ENCODE measurements at regions not wholly inside any gene's neighbourhood (a gene's known extent, or its start where the extent isn't known, plus 50 kb on each side); places are given as distances from the start of the nearest gene placed in this dataset.

DNA sequence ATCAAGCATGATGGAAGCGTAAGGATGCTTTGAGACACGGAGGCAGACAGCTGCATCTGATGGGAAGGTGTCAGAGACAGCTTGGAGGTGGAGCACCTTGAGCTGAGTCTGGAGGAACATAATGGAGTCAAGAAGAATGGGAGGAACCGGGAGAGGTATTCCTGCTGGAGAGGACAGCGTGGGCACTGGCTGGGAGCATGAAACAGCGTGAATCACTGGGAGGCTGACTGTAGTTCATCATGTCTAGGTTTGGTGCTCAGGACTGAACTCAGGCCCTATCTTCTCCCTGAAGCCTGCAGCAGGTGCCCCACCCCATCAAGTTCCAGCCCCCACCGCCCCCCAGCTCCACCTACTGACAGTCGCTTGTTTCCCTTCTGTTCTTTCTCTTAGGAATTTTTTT is 98.6 kb downstream of the TMEM17 start:
- TF ChIP-seq, protein P1, sequence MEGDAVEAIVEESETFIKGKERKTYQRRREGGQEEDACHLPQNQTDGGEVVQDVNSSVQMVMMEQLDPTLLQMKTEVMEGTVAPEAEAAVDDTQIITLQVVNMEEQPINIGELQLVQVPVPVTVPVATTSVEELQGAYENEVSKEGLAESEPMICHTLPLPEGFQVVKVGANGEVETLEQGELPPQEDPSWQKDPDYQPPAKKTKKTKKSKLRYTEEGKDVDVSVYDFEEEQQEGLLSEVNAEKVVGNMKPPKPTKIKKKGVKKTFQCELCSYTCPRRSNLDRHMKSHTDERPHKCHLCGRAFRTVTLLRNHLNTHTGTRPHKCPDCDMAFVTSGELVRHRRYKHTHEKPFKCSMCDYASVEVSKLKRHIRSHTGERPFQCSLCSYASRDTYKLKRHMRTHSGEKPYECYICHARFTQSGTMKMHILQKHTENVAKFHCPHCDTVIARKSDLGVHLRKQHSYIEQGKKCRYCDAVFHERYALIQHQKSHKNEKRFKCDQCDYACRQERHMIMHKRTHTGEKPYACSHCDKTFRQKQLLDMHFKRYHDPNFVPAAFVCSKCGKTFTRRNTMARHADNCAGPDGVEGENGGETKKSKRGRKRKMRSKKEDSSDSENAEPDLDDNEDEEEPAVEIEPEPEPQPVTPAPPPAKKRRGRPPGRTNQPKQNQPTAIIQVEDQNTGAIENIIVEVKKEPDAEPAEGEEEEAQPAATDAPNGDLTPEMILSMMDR (IDR thresholded peaks at IDR 0.05; ENCODE audit: low read depth, low read length, missing input control): no peak
- TF ChIP-seq TAF1 (conservative IDR thresholded peaks at IDR 0.05) (no peak), GABPA (IDR thresholded peaks at IDR 0.05 in 1 of 2, conservative IDR thresholded peaks at IDR 0.05 in 1 of 2) (no peak), RAD21 (IDR thresholded peaks at IDR 0.05) (no peak), EGR1 (IDR thresholded peaks at IDR 0.05; ENCODE audit: low read depth in 2 of 2) (no peak), YY1 (IDR thresholded peaks at IDR 0.05) (no peak)
- TF ChIP-seq, protein P2, sequence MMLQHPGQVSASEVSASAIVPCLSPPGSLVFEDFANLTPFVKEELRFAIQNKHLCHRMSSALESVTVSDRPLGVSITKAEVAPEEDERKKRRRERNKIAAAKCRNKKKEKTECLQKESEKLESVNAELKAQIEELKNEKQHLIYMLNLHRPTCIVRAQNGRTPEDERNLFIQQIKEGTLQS (IDR thresholded peaks at IDR 0.05): no peak

All from liver (tissue), 3 donors.